SW 1271 (cell line): ENCODE measurements at regions not wholly inside any gene's neighbourhood (a gene's known extent, or its start where the extent isn't known, plus 50 kb on each side); places are given as distances from the start of the nearest gene placed in this dataset.

ENCODE experiments used
- DNase-seq, 2 experiments: peaks; one replicate each; lab custom pipeline; 2025; lab: John Stamatoyannopoulos, UW

- peak in 1 of 2 experiments; percentile 15 for DNase-seq
Observed at GRCh38 chr11:70796648-70797227, 398.4 kb downstream of the CTTN start.

GRCh38 chr11:70798296-70798695 is 400.0 kb downstream of the CTTN start:
- no peak for DNase-seq

GRCh38 chr11:70799386-70799785 is 401.1 kb downstream of the CTTN start:
- DNase-seq: no peak

- DNase-seq: no peak
Observed at GRCh38 chr11:70802185-70802584, 403.9 kb downstream of the CTTN start.

- DNase-seq: no peak
Observed at GRCh38 chr11:70804139-70804837, 406.0 kb downstream of the CTTN start.

GRCh38 chr11:70805243-70805642 is 406.9 kb downstream of the CTTN start:
- DNase-seq: no peak

- DNase-seq: no peak
Observed at GRCh38 chr11:70805971-70806370, 407.6 kb downstream of the CTTN start.

- DNase-seq: no peak
Observed at GRCh38 chr11:70806461-70807194, 408.3 kb downstream of the CTTN start.

- DNase-seq: no peak
Observed at GRCh38 chr11:70807195-70807543, 408.8 kb downstream of the CTTN start.

GRCh38 chr11:70808686-70809375 is 410.5 kb downstream of the CTTN start:
- no peak for DNase-seq

- DNase-seq: no peak
Observed at GRCh38 chr11:70810133-70810532, 411.8 kb downstream of the CTTN start.

- DNase-seq: no peak
Observed at GRCh38 chr11:70810681-70811080, 412.4 kb downstream of the CTTN start.

GRCh38 chr11:70811483-70811882 is 413.2 kb downstream of the CTTN start:
- no peak for DNase-seq

- no peak for DNase-seq
Observed at GRCh38 chr11:70811915-70812314, 413.6 kb downstream of the CTTN start.

- no peak for DNase-seq
Observed at GRCh38 chr11:70812472-70812871, 414.1 kb downstream of the CTTN start.

- DNase-seq: no peak
Observed at GRCh38 chr11:70813651-70814050, 415.3 kb downstream of the CTTN start.

GRCh38 chr11:70815485-70815832 is 417.1 kb downstream of the CTTN start:
- DNase-seq: no peak

GRCh38 chr11:70816156-70816678 is 417.9 kb downstream of the CTTN start:
- DNase-seq: no peak

- no peak for DNase-seq
Observed at GRCh38 chr11:70818351-70818750, 420.0 kb downstream of the CTTN start.

- DNase-seq: no peak
Observed at GRCh38 chr11:70819022-70819421, 420.7 kb downstream of the CTTN start.

GRCh38 chr11:70820311-70820710 is 422.0 kb downstream of the CTTN start:
- no peak for DNase-seq

GRCh38 chr11:70820712-70821111 is 422.4 kb downstream of the CTTN start:
- no peak for DNase-seq

- DNase-seq: no peak
Observed at GRCh38 chr11:70823771-70824170, 425.4 kb downstream of the CTTN start.
